ENCODE measurements at regions not wholly inside any gene's neighbourhood (a gene's known extent, or its start where the extent isn't known, plus 50 kb on each side); places are given as distances from the start of the nearest gene placed in this dataset.
"Not testable (repeated sequence)": the region's sequence is repeated elsewhere in the genome, so short reads cannot be mapped to it uniquely, and the experiment has no call there.

DNA sequence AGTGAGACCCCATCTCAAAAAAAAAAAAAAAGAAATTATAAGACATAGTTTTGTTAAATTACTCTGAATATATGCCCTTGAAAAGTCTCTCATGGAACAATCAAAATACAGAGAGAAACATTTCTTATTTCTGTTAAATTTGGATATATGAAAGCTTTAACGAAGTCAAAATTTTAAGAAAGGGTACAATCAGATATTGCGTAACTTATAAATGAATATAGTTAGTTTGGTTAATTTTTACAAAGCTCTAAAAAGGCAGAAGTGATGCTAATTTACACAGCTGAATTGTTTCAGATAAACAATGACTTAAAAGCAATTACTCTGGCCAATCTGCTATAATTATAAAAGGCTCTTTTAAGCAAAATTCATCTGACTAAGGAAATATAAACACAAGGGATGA lies 611.6 kb upstream of the CCDC179 start:
- FAIRE-seq, result no peak
- H3K27me3 ChIP-seq (ENCODE audit: insufficient read depth, low read length), result no peaks in the 10 kb centered on the region
- Mint-ChIP-seq H3K9me3 (ENCODE audit: unreplicated experiment) (no peaks in the 10 kb centered on the region), H3K36me3 (ENCODE audit: low read depth, unreplicated experiment) (no peaks in the 10 kb centered on the region), H3K4me1 (ENCODE audit: low read depth, unreplicated experiment) (no peaks in the 10 kb centered on the region), H3K27me3 (ENCODE audit: low read depth, unreplicated experiment) (no peaks in the 10 kb centered on the region), H3K27ac (ENCODE audit: unreplicated experiment) (no peak overlapping the region), H3K4me3 (ENCODE audit: unreplicated experiment) (no peak overlapping the region)
- DNase-seq (ENCODE audit: low read depth), result no peak
- no peak overlapping the region for H3K9ac ChIP-seq (ENCODE audit: low read length)
- no peaks in the 10 kb centered on the region for H4K20me1 ChIP-seq (ENCODE audit: insufficient read depth, low read length)
- H3K4me1 ChIP-seq (ENCODE audit: insufficient read depth, low read length), result no peaks in the 10 kb centered on the region
- no peak overlapping the region for H3K4me2 ChIP-seq (ENCODE audit: low read length)
- no peak overlapping the region for H3K27ac ChIP-seq (ENCODE audit: low read depth, low read length)
- no peak for TF ChIP-seq EZH2 (IDR thresholded peaks at IDR 0.05; ENCODE audit: insufficient read depth, low read length)
- TF ChIP-seq, protein P1, sequence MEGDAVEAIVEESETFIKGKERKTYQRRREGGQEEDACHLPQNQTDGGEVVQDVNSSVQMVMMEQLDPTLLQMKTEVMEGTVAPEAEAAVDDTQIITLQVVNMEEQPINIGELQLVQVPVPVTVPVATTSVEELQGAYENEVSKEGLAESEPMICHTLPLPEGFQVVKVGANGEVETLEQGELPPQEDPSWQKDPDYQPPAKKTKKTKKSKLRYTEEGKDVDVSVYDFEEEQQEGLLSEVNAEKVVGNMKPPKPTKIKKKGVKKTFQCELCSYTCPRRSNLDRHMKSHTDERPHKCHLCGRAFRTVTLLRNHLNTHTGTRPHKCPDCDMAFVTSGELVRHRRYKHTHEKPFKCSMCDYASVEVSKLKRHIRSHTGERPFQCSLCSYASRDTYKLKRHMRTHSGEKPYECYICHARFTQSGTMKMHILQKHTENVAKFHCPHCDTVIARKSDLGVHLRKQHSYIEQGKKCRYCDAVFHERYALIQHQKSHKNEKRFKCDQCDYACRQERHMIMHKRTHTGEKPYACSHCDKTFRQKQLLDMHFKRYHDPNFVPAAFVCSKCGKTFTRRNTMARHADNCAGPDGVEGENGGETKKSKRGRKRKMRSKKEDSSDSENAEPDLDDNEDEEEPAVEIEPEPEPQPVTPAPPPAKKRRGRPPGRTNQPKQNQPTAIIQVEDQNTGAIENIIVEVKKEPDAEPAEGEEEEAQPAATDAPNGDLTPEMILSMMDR (IDR thresholded peaks at IDR 0.05; ENCODE audit: insufficient read depth, low read depth, low read length), result no peak
- H3K79me2 ChIP-seq (ENCODE audit: insufficient read depth, low read length), result no peaks in the 10 kb centered on the region
- H3K9me3 ChIP-seq (ENCODE audit: insufficient read depth, low read depth, low read length), result no peaks in the 10 kb centered on the region
- no peaks in the 10 kb centered on the region for H3K36me3 ChIP-seq (ENCODE audit: insufficient read depth, low read length)
- no peak overlapping the region for H3K4me3 ChIP-seq (ENCODE audit: insufficient read depth, low read depth, low read length)
- no peak overlapping the region for H2AFZ ChIP-seq (ENCODE audit: low read depth, low read length)

- H3K4me2 ChIP-seq (ENCODE audit: low read length), result no peak overlapping the region
- H3K9me3 Mint-ChIP-seq (ENCODE audit: unreplicated experiment), result no peaks in the 10 kb centered on the region
- no peaks in the 10 kb centered on the region for H3K4me1 Mint-ChIP-seq (ENCODE audit: low read depth, unreplicated experiment)
- FAIRE-seq (no peak), DNase-seq (ENCODE audit: low read depth) (peak; percentile 35)
- H3K4me3 Mint-ChIP-seq (ENCODE audit: unreplicated experiment), result no peak overlapping the region
- TF ChIP-seq EZH2 (IDR thresholded peaks at IDR 0.05; ENCODE audit: insufficient read depth, low read length), result no peak
- TF ChIP-seq, protein P1 (IDR thresholded peaks at IDR 0.05; ENCODE audit: insufficient read depth, low read depth, low read length), result no peak
- no peak overlapping the region for H3K9ac ChIP-seq (ENCODE audit: low read length)
- no peaks in the 10 kb centered on the region for H3K79me2 ChIP-seq (ENCODE audit: insufficient read depth, low read length)
- no peaks in the 10 kb centered on the region for H3K27me3 Mint-ChIP-seq (ENCODE audit: low read depth, unreplicated experiment)
- H3K36me3 ChIP-seq (ENCODE audit: insufficient read depth, low read length), result no peaks in the 10 kb centered on the region
- no peak overlapping the region for H3K27ac Mint-ChIP-seq (ENCODE audit: unreplicated experiment)
- no peaks in the 10 kb centered on the region for H3K27me3 ChIP-seq (ENCODE audit: insufficient read depth, low read length)
- H4K20me1 ChIP-seq (ENCODE audit: insufficient read depth, low read length), result no peaks in the 10 kb centered on the region
- H3K9me3 ChIP-seq (ENCODE audit: insufficient read depth, low read depth, low read length), result no peaks in the 10 kb centered on the region
- no peak overlapping the region for H3K27ac ChIP-seq (ENCODE audit: low read depth, low read length)
- H3K36me3 Mint-ChIP-seq (ENCODE audit: low read depth, unreplicated experiment), result no peaks in the 10 kb centered on the region
- no peaks in the 10 kb centered on the region for H3K4me1 ChIP-seq (ENCODE audit: insufficient read depth, low read length)
- H2AFZ ChIP-seq (ENCODE audit: low read depth, low read length), result no peak overlapping the region
- no peak overlapping the region for H3K4me3 ChIP-seq (ENCODE audit: insufficient read depth, low read depth, low read length)
Observed at GRCh38 chr11:23473782-23474181, 613.5 kb upstream of the CCDC179 start.

DNA sequence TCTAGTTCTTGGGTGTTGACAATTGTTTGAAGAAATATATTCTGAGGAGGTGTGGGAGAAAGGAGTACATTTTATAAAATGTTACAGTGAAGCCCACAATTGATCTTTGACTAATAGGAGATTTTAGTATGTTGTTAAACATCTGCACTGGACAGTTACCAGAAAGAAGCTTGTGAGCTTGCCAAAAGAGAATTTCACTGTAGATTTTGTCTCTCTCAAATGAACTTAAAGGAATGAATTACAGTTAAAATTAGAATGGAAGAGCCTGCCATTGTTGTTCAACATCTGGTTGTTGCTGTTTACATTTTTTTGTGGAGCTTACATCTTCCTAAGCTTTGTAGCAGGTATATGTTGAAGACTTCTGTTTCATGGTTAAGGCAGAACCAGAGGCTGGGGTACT lies 620.5 kb upstream of the CCDC179 start:
- no peak for FAIRE-seq
- no peak for DNase-seq (ENCODE audit: low read depth)
- no peaks in the 10 kb centered on the region for H3K36me3 ChIP-seq (ENCODE audit: insufficient read depth, low read length)

DNA sequence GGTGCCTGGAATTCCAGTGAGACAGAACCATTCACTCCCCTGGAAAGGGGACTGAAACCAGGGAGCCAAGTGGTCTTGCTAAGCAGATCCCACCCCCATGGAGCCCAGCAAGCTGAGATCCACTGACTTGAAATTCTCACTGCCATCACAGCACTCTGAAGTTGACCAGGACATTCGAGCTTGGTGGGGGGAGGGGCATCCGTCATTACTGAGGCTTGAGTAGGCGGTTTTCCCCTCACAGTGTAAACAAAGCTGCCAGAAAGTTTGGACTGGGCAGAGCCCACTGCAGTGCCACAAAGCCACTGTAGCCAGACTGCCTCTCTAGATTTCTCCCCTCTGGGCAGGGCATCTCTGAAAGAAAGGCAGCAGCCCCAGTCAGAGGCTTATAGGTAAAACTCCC lies 623.9 kb upstream of the CCDC179 start:
- not testable (repeated sequence) for H3K36me3 ChIP-seq (ENCODE audit: insufficient read depth, low read length); H4K20me1 ChIP-seq (ENCODE audit: insufficient read depth, low read length); H3K36me3 Mint-ChIP-seq (ENCODE audit: low read depth, unreplicated experiment); H3K27ac ChIP-seq (ENCODE audit: low read depth, low read length); H3K9me3 ChIP-seq (ENCODE audit: insufficient read depth, low read depth, low read length); H3K27me3 Mint-ChIP-seq (ENCODE audit: low read depth, unreplicated experiment); DNase-seq (ENCODE audit: low read depth); H3K4me3 Mint-ChIP-seq (ENCODE audit: unreplicated experiment); H3K4me1 ChIP-seq (ENCODE audit: insufficient read depth, low read length); H3K9ac ChIP-seq (ENCODE audit: low read length); H3K27me3 ChIP-seq (ENCODE audit: insufficient read depth, low read length); H3K79me2 ChIP-seq (ENCODE audit: insufficient read depth, low read length); H3K4me2 ChIP-seq (ENCODE audit: low read length); H3K4me3 ChIP-seq (ENCODE audit: insufficient read depth, low read depth, low read length); H2AFZ ChIP-seq (ENCODE audit: low read depth, low read length); H3K4me1 Mint-ChIP-seq (ENCODE audit: low read depth, unreplicated experiment); H3K9me3 Mint-ChIP-seq (ENCODE audit: unreplicated experiment); FAIRE-seq; H3K27ac Mint-ChIP-seq (ENCODE audit: unreplicated experiment)

More for the DNA sequence above, 620.5 kb upstream of the CCDC179 start:
- Histone ChIP-seq H3K79me2 (ENCODE audit: insufficient read depth, low read length) (no peaks in the 10 kb centered on the region), H3K4me1 (ENCODE audit: insufficient read depth, low read length) (no peaks in the 10 kb centered on the region), H4K20me1 (ENCODE audit: insufficient read depth, low read length) (no peaks in the 10 kb centered on the region), H3K4me3 (ENCODE audit: insufficient read depth, low read depth, low read length) (no peak overlapping the region), H2AFZ (ENCODE audit: low read depth, low read length) (no peak overlapping the region), H3K9ac (ENCODE audit: low read length) (no peak overlapping the region), H3K27me3 (ENCODE audit: insufficient read depth, low read length) (no peaks in the 10 kb centered on the region), H3K9me3 (ENCODE audit: insufficient read depth, low read depth, low read length) (no peaks in the 10 kb centered on the region), H3K4me2 (ENCODE audit: low read length) (no peak overlapping the region), H3K27ac (ENCODE audit: low read depth, low read length) (no peak overlapping the region)
- Mint-ChIP-seq H3K4me3 (ENCODE audit: unreplicated experiment) (no peak overlapping the region), H3K27me3 (ENCODE audit: low read depth, unreplicated experiment) (no peaks in the 10 kb centered on the region), H3K36me3 (ENCODE audit: low read depth, unreplicated experiment) (no peaks in the 10 kb centered on the region), H3K4me1 (ENCODE audit: low read depth, unreplicated experiment) (no peaks in the 10 kb centered on the region), H3K9me3 (ENCODE audit: unreplicated experiment) (no peaks in the 10 kb centered on the region), H3K27ac (ENCODE audit: unreplicated experiment) (no peak overlapping the region)
- TF ChIP-seq EZH2 (IDR thresholded peaks at IDR 0.05; ENCODE audit: insufficient read depth, low read length), result no peak
- TF ChIP-seq, protein P1 (IDR thresholded peaks at IDR 0.05; ENCODE audit: insufficient read depth, low read depth, low read length), result no peak
